ENCODE measurements at regions not wholly inside any gene's neighbourhood (a gene's known extent, or its start where the extent isn't known, plus 50 kb on each side); places are given as distances from the start of the nearest gene placed in this dataset.

DNA sequence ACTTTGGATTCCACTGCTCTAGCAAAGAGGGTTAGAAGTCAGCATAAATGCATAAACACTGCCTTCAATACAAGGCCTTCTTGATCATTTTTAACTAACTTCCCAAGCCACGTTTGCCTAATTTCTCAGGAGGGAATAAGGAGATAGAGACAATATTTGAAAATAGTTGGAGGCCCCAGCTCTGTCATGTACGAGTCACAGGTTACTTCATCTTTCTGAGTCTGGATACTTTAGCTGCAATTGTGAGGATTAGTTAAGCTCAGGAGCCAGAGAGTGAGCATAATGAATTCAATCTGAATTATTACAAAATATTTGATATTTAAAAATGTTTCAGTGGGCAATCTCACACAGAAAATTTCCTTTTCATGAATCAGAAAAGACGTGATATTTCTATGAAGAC is 298.9 kb downstream of the SHOX2 start:
- DNase-seq (ENCODE audit: low spot score): no peak

DNA sequence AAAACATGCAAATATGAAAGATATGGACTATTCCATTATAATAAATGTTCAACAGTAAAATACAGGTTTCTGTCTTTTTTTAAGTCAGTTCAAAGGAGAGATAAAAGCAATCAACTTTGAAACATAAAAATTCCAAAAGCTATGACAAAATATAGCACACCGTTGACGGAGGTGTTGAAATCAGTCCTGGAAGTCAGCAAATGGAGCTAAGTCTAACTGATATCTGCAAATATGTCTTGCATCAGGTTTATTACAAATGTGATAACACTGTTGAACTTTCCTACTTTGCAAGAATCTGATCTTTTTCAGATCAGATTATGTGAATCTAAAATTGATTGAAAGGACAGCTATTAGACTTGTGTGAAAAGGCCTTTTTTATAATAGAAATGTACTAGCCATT is 300.7 kb downstream of the SHOX2 start:
- DNase-seq (ENCODE audit: low spot score): no peak

DNA sequence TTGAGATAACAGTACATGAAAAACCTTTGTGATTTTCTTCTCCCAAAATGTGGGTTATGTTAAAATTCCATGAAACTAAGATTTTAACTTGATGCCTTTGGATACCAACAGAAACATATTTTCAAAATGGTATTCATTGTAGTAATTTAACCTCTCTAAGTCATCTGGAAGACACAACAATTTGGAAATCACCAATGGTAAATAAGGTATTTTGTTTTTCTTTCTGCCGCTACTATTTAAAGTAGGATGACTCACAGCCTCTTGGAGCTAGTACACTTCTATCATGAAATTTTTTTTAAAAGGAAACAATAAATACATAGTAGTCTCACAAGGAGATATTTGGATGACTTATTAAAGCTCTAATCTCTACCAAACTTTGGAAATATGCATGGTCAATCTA is 291.6 kb upstream of the VEPH1 start:
- DNase-seq (ENCODE audit: low spot score): no peak

DNA sequence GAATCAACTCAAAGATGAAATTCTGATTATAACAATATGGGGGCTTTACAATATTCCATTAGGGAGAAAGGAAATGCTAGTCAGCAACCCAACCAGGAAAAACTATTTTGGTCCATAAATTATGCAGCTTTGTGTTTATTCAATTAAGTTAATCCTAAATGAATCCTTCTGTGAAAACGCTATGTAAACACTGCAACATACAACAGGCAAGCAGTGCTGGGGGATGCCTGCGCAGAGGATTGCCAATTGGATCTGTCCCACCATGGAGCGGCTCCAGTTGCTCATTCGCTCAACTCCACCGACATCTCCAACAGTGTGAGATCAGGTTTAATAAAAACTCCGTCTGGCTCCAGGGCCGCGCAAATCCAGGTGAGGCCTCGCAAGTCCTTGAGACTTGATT is 290.5 kb upstream of the VEPH1 start:
- DNase-seq (ENCODE audit: low spot score): no peak

DNA sequence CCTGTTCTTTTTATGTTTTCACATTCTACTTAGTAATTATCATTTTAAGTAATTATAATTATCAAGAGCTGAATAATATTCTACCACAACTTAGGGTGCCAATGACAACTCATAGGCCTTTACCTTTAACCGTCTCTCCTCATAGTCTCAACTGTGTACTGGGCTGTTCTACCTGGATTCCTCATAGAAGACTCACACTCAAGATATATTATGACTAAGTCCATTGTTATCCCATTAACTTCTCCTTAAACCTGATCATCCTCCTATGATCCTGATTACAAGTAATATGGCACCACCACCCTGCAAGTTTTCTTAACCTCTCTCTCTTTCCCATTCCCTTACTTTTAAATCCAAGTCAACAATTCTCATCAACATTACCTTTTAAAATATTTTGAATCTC is 285.9 kb upstream of the VEPH1 start:
- DNase-seq (ENCODE audit: low spot score): no peak

DNA sequence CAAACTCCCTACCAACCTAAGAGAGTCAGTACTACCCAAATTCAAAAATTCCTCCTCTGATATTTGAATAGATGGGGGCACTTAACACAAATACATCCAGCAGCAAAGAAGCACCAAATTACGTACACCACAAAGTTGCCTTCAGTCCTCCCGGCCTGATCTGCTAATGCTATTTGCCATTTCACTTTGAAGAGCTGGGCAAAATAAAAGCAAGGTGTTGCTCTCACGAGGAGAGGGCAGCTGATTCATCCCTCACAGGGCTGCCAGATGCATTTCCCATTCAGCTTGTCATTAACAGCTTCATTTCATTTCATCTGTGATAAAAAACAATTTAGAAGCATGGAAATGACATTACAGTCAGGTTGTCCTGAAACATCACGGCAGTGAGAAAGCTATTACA is 283.4 kb upstream of the VEPH1 start:
- DNase-seq (ENCODE audit: low spot score): no peak

DNA sequence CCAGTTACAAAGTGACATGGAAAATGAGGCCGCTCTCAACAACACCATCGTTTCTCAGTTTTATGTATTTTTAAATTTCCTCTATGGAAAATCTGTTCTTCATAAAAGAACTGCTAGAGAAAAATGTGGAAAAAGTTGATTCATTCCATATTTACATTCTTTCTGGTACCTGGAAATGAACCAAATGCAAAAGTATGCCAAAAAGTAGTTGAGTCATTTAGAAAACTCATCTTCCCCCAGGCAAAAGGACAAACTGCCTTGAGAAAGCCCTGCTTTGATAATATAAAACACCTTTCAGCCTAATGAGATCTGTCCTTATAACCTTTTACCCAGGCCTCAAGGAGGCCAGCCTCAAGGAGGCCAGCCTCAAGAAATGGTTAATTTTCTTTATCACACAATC is 283.0 kb upstream of the VEPH1 start:
- no peak for DNase-seq (ENCODE audit: low spot score)

DNA sequence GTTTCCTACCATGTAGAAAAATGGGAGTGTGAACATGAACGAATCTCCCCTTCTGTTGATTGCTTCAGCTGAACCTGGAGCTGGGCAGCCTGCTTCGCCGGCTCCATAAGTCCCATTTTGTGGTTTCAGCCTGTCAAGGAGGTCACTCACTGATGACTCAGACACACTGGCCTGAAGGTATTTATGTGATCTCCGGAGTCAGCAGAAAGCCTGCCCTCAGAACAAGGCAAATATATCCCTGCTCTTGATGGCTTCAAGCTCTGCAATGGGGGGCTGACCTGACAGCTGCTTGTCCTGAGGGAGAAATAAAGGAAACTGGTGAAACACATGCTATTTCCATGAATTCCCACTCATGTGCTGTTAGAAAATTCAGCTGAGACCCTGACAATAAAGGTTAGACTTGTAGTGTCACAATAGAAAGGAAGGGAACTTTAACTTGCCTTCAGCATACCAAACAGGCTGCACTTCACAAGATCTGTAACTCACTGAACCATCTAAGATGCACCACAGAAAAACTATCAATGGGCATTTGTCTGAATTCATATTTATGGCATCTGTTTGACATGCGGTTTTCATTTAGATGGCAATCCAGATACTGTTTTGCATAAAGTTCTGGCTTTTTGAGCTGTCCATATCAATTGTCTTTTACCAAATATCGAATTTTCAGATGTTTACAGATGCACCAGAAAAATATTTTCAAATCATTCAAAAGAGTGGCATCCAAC is 282.0 kb upstream of the VEPH1 start:
- DNase-seq (ENCODE audit: low spot score): peak; percentile 4

DNA sequence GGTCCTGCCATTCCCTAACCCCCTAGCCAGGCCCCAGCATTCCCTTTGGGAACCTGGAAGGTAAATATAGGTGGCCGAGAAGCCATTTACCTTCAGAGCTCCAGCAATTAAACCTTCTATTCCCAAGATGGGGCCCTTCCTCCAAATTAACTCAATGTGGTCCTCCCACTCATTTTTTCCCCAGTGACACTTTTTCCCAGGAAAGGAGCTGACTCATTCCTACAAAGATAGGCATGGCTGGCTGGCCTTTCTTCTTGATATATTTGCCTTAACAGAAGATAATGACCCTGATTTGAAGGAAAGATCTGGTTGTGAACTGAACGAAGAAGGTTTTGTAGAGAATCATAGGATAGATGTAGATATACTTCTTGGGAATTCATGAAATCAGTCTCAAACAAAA is 279.0 kb upstream of the VEPH1 start:
- no peak for DNase-seq (ENCODE audit: low spot score)

DNA sequence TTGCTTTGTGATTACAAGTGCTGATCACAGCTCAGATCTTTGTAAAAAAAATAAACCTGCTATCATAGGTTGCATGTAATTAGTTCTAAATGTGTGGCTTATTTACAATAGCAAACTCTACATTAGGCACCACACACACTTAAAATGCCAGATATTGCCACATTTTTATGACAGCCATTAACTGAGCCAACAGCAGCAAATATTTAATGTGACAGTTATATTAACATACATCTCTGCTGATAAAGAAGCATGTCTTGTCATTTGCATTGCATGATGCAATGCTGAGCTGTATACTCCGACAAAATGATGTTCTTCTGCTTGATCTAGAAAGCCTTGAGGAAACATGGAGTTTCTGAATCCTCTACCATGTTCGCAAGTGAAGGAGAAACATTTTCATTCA is 273.6 kb upstream of the VEPH1 start:
- no peak for DNase-seq (ENCODE audit: low spot score)

DNA sequence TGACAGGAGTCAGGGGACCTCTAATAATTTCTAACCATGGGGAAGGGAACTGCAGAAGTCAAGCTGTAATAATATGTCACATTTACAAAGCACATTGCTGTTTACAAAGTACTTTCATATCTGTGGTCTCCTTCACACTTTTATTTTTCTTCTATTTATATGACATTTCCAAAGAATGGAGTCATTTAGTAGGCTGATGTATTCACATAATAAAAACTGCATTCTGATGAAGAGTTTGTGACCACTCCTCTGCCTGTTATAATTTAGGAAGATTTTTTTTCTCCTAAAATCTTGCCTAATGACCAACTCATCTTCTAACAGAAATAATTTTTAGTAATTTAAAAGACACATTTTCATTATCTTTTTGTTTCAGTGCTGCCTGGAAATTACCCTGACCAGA is 272.2 kb upstream of the VEPH1 start:
- no peak for DNase-seq (ENCODE audit: low spot score)

DNA sequence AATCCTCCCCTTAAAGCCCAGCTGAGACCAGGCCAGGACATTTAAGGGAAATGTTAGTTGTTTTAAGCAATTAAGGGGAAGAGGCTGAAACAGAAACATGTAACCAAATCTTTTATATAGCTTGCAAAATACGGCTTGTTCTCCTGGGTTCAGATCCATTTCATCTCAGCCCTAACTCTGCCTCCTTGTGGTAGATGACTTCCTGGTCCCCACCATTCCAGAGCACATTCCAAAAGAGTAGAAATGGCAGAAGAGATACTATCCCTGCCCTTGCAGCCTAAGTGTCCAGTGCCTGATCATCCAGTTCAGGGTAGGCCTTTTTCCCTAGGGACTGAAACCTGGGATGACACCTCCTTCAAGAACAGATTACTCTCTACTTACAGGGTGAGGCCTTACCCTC is 266.2 kb upstream of the VEPH1 start:
- no peak for DNase-seq (ENCODE audit: low spot score)

DNA sequence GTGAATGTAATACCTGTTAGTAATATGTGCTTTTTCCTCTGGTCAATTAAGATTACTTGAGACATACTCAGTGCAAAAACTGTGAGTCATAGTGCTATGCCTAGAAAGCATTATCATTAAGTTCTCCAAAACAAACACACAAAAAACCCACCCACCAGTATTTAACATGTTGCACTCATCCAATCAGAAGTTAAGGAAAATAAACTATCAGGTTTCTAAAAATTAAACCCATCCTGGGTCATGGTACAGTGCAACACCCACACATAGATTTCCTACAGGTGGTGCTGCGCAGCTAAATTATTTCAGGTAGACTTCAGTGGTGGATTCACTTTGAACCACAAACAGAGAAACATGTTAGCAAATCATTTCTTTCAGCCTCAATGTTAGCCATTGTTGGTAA is 264.4 kb upstream of the VEPH1 start:
- no peak for DNase-seq (ENCODE audit: low spot score)

DNA sequence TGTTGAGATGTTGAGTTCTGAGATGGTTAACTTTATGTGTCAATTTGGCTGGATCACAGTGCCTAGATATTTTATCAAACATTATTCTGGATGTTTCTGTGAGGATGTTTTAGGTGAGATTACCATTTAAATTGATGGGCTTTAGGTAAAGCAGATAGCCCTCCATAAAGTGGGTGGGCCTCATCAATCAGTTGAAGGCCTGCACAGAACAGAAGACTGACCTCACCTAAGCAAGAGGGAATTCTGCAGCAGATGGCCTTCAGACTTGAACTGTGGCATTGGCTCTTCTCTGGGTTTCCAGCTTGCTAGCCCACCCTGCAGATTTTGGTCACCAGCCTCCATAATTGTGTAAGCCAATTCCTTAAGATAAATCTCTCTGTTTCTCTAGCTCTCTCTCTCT is 260.4 kb upstream of the VEPH1 start:
- no peak for DNase-seq (ENCODE audit: low spot score)

DNA sequence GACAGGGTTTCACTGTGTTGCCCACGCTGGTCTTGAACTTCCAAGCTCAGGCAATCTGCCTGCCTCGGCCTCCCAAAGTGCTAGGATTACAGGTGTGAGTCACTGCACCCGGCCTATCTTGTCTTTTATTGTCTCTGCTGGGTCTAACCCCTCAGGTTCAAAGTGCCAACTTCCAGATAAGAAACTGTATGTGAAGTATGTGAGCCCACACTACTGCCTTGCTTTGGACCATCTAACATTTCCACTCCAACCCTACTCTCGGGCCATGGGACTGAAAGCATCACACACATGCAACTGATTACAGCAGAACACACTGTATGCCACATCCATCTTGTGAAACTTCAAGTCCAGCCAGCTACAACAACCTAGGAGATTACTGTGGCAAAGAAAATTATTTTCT is 256.1 kb upstream of the VEPH1 start:
- no peak for DNase-seq (ENCODE audit: low spot score)

DNA sequence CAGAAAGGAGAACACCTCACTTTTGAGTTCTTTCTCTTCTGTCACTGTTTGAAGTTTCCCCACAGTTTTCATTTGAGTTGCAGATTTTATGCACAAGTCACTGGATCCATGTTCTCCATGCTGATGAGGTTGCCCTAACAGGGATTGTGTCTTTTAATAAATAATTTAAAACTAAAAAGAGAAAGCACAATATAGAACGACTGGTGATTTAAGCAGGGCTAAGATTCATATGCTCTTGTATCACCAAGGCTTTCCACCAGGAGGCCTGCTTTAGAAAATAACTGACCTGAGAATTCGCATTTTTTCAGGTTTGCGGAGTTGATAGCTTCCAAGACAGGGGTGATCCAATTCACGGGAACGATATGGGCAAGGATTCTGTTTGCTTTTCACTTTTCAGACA is 252.0 kb upstream of the VEPH1 start:
- DNase-seq (ENCODE audit: low spot score): no peak

DNA sequence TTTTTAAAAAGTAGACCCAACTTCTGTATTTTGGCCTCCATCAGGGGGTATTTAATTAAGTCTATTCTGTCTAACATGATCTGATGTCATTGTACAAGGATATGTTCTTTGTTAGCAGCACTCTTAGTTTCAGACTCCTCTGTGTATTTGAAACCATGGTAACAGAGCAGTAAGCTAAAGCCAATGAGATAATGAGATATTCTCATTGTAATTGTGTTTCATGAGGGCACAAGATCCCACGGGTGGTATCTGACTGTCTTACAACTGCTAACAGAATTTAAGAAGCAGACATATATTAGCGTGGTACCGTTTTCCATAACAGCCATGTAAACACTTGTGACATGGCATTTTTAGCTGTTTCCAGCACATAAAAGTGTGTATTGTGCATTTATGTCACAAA is 251.2 kb upstream of the VEPH1 start:
- DNase-seq (ENCODE audit: low spot score): no peak

DNA sequence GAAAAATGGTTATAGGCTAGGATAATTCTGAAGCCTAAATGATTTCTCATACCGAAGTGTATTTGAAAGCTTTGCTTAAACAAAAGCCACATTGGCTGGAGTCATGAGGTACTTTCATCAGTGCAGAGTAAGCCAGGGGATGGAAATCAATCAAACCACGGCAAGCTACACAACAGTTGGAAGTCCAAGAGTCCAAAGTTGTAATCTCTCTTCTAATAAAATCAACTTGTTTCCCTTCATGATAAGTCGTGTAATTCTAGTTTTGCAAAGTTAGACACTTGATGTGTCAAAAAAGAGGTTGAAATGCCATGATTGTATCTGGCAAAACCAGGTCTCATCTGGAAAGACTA is 250.5 kb upstream of the VEPH1 start:
- no peak for DNase-seq (ENCODE audit: low spot score)

DNA sequence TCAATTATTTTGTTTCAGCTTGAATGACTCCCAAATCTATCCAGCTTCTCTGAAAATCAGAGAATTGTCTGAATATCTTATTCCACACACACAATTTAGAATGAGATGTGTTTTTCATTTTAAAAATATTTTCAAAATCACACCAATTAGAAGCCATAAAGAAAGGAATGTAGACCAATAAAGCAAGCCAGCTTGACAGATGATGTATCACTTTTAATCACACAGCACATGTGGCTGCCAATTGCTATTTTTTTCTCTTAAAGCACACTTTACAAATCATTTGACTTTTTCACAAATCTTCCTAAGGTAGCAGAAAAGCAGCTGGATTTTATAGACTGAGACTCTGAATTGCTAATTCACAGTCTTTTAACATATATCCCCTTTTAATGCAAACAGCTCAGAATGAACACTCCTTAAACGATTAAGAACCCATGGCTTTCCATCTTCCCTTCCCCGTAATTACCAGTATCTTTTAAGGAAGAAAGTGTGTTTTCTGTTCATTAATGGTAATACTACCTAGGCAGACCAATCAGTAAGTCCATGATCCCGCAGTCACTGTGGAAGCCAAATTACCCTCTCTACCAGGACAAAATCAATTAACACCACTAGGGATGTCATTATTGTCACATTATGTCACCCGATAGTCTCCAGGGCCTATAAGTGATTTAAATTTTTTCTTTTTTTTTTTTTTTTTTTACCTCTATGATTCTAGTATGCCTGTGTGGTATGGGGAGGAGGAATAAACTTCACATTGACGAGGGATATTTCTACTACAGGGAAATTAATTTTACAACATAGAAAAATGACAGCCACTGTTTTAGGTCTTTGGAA is 250.0 kb upstream of the VEPH1 start:
- no peak for DNase-seq (ENCODE audit: low spot score)

DNA sequence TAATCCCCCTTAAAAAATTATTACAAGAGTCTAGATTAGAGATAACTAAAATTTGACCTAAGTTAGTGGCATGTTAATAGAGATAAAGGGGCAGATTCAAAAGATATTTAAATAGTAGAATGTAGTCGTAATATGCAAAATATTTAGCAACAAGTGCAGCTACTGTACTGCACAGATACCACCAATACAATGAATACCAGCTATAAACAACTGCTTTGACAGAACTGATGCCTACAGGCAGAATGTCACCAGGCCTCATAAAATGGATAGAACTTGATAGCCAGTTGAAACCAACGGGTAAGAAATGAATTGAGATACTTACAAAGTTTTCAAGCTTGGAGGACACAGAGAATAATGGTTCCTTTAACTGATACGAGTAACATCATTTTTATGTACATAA is 249.3 kb upstream of the VEPH1 start:
- DNase-seq (ENCODE audit: low spot score): no peak

DNA sequence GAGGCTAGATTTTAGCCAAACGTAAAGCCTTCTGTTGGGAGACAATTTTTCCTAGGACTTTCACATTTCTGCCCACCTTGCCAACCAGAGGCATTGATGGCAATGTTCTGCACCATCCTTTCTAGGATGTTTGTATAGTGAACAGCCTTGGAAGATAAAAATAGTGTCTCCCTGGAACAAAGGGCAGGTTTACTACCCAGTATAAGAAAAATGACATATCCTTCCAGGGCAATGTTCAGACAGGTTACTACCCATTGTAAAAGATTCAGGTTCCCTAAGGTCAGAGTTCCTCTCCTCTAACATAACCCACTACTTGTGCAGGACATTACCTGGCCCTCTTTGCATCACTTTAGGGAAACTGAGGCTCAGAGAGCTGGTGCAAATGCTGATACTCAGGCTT is 248.2 kb upstream of the VEPH1 start:
- DNase-seq (ENCODE audit: low spot score): no peak

DNA sequence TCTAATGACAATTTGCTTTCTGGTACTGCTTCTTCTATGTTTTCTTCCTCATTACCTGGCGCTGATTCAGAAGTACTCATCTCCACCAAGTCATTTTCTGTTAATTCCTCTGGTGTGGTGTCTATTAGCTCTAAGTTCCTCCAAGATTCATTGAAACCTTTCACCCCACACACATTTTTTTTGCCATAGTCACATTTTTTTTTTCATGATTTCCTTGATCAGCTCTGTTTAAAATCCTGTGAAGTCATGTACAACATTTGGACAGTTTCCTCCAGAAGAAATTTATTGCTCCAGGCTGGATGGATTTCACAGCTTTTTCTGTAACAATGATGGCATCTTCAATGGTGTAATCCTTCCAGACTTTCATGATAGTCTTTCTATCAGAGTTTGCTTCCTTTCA is 243.2 kb upstream of the VEPH1 start:
- no peak for DNase-seq (ENCODE audit: low spot score)

DNA sequence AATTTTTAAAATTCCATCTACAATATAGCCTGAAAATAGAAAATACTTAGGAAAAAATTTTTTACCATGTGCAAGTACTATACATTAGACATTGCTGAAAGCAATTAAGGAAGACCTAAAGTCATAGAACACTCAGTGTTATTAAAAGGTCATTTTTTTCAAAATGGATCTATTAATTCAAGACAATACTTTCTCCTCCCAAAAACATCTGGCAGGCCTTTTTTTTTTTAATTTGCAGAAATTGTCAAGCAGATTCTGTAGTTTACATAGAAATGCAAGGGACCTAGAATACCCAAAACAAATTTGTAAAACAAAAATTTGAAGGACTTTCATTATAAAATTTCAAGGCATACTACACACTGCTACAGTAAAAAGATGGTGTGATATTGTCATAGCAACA is 238.4 kb upstream of the VEPH1 start:
- DNase-seq (ENCODE audit: low spot score): no peak

DNA sequence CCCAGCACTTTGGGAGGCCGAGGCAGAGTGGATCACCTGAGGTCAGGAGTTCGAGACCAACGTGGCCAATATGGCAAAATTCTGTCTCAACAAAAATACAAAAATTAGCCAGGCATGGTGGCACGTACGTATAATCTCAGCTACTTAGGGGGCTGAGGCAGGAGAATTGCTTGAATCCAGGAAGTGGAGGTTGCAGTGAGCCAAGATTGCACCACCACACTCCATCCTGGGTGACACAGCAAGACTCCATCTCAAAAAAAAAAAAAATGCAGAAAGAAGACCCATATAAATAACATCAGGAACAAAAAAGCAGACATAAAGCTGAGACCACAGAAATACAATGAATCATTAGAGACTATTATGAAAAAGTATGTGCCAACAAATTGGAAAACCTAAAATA is 235.2 kb upstream of the VEPH1 start:
- no peak for DNase-seq (ENCODE audit: low spot score)
